Breast epithelium (tissue), 4 donors: ENCODE measurements at regions not wholly inside any gene's neighbourhood (a gene's known extent, or its start where the extent isn't known, plus 50 kb on each side); places are given as distances from the start of the nearest gene placed in this dataset.

Experiments used
- DNase-seq, 2 donors: peaks; one replicate each; pipeline ENCODE4 v3.0.0-alpha.2; 2019; ENCODE audit warnings: low spot score in 2 of 2
- H3K27ac ChIP-seq, 2 donors: fragments of 200-600 bp; sonication (generic) in 1 of 2; one replicate each; pipeline ENCODE4 v1.5.1; 2016 to 2019; ENCODE audit warnings: mild to moderate bottlenecking in 1 of 2
- H3K27me3 ChIP-seq, 2 donors: fragments of 200-600 bp; sonication (generic) in 1 of 2; one replicate each; pipeline versions ENCODE4 v1.5.1 to v1.6.0; 2017 to 2019; ENCODE audit warnings: control low read depth in 1 of 2, mild to moderate bottlenecking in 1 of 2
- H3K36me3 ChIP-seq: fragments of 200-600 bp; one replicate; pipeline ENCODE4 v1.5.1; 2019
- H3K4me1 ChIP-seq, 2 donors: fragments of 200-600 bp; sonication (generic); one replicate each; pipeline ENCODE4 v1.5.1; 2016 to 2019; ENCODE audit warnings: control low read depth in 1 of 2
- H3K4me3 ChIP-seq, 3 donors: fragments of 200-600 bp; sonication (generic); 1 replicate in 2 of 3; 2 replicates in 1 of 3; pipeline ENCODE4 v1.5.1; 2016 to 2019; ENCODE audit warnings: mild to moderate bottlenecking in 3 of 3, moderate library complexity in 2 of 3
- H3K9me3 ChIP-seq, 2 donors: fragments of 200-600 bp; sonication (generic) in 1 of 2; one replicate each; pipeline ENCODE4 v1.5.1; 2016 to 2019; ENCODE audit warnings: control low read depth in 1 of 2
- CTCF ChIP-seq, 3 donors: fragments of 450-650 bp; IDR thresholded peaks; one replicate each; pipeline ENCODE4 v1.5.1; 2016 to 2017; ENCODE audit warnings: antibody characterized with exemption in 3 of 3, mild to moderate bottlenecking in 3 of 3, moderate library complexity in 3 of 3
- POLR2A ChIP-seq: fragments of 450-650 bp; IDR thresholded peaks from one replicate; pipeline ENCODE4 v1.6.1; 2016; ENCODE audit warnings: antibody characterized with exemption, mild to moderate bottlenecking, moderate library complexity
- POLR2AphosphoS5 ChIP-seq, 3 donors: sonication (generic); formaldehyde crosslinking; IDR thresholded peaks; one replicate each; pipeline ENCODE4 v1.6.1; 2017; ENCODE audit warnings: antibody characterized with exemption in 3 of 3
- intact Hi-C: fragments of 100-400 bp; cut with DNase I; formaldehyde crosslinking; loops from one replicate; pipeline ENCODE4 v1.15.1; 2023; ENCODE audit warnings: low total_unique reads

- H3K27ac ChIP-seq = no peak overlapping the region
- no peak for DNase-seq
- H3K9me3 ChIP-seq = no peaks in the 10 kb centered on the region
- no peaks in the 10 kb centered on the region for H3K27me3 ChIP-seq
- H3K4me3 ChIP-seq = no peak overlapping the region
- TF ChIP-seq CTCF (IDR thresholded peaks at IDR 0.05) (no peak), POLR2AphosphoS5 (IDR thresholded peaks at IDR 0.05) (no peak), POLR2A (no peak)
- intact Hi-C loops = no loop called here
- H3K36me3 ChIP-seq = no peaks in the 10 kb centered on the region
- no peaks in the 10 kb centered on the region for H3K4me1 ChIP-seq
These were observed 671.3 kb upstream of the KLF4 start for GRCh38 chr9:108160706-108161355.

GRCh38 chr9:108160039-108160438, 670.5 kb upstream of the KLF4 start:
- Histone ChIP-seq H3K27ac (no peak overlapping the region), H3K36me3 (no peaks in the 10 kb centered on the region), H3K9me3 (no peaks in the 10 kb centered on the region), H3K27me3 (no peaks in the 10 kb centered on the region), H3K4me3 (no peak overlapping the region), H3K4me1 (no peaks in the 10 kb centered on the region)
- intact Hi-C loops = no loop called here
- no peak for DNase-seq
- no peak for TF ChIP-seq POLR2A
- no peak for TF ChIP-seq POLR2AphosphoS5 (IDR thresholded peaks at IDR 0.05)

- Histone ChIP-seq H3K4me3 (no peak overlapping the region), H3K27me3 (no peaks in the 10 kb centered on the region), H3K4me1 (no peaks in the 10 kb centered on the region), H3K36me3 (no peaks in the 10 kb centered on the region), H3K9me3 (no peaks in the 10 kb centered on the region), H3K27ac (no peak overlapping the region)
- no peak for DNase-seq
- intact Hi-C loops = no loop called here
- no peak for TF ChIP-seq CTCF (IDR thresholded peaks at IDR 0.05)
- TF ChIP-seq POLR2AphosphoS5 (IDR thresholded peaks at IDR 0.05) = no peak
- TF ChIP-seq POLR2A = no peak
These were observed 668.8 kb upstream of the KLF4 start for GRCh38 chr9:108158236-108158995.

- no peaks in the 10 kb centered on the region for H3K27me3 ChIP-seq
- TF ChIP-seq POLR2A = no peak
- TF ChIP-seq CTCF (IDR thresholded peaks at IDR 0.05) = no peak
- TF ChIP-seq POLR2AphosphoS5 (IDR thresholded peaks at IDR 0.05) = no peak
- H3K4me1 ChIP-seq = no peaks in the 10 kb centered on the region
- H3K27ac ChIP-seq = no peak overlapping the region
- DNase-seq = no peak
- H3K36me3 ChIP-seq = no peaks in the 10 kb centered on the region
- H3K4me3 ChIP-seq = no peak overlapping the region
- intact Hi-C loops = no loop called here
- H3K9me3 ChIP-seq = no peaks in the 10 kb centered on the region
These were observed 666.9 kb upstream of the KLF4 start for GRCh38 chr9:108156270-108156998.

- Histone ChIP-seq H3K4me3 (no peak overlapping the region), H3K27ac (no peak overlapping the region), H3K36me3 (no peaks in the 10 kb centered on the region), H3K27me3 (no peaks in the 10 kb centered on the region), H3K4me1 (no peaks in the 10 kb centered on the region), H3K9me3 (no peaks in the 10 kb centered on the region)
- DNase-seq = no peak
- intact Hi-C loops = no loop called here
- TF ChIP-seq CTCF (IDR thresholded peaks at IDR 0.05) (no peak), POLR2AphosphoS5 (IDR thresholded peaks at IDR 0.05) (no peak), POLR2A (no peak)
These were observed 663.8 kb upstream of the KLF4 start for GRCh38 chr9:108153416-108153815.
